Fibroblast of the aortic adventitia (primary cell): ENCODE measurements at regions not wholly inside any gene's neighbourhood (a gene's known extent, or its start where the extent isn't known, plus 50 kb on each side); places are given as distances from the start of the nearest gene placed in this dataset.

ENCODE experiments used
- DNase-seq: peaks from one replicate; pipeline ENCODE4 v3.0.0-alpha.2; 2010; ENCODE audit warnings: low read depth
- H3K4me3 ChIP-seq: 2 replicates; pipeline ENCODE4 v1.5.1; 2011; ENCODE audit warnings: low read depth, mild to moderate bottlenecking, control low read depth, low read length, moderate library complexity
- TF ChIP-seq, protein P1 (sequence below): IDR thresholded peaks from 2 replicates; pipeline ENCODE4 v1.5.1; 2011; ENCODE audit warnings: mild to moderate bottlenecking, low read length, control low read depth, inconsistent platforms; ENCODE audit not compliant: insufficient read depth

DNA sequence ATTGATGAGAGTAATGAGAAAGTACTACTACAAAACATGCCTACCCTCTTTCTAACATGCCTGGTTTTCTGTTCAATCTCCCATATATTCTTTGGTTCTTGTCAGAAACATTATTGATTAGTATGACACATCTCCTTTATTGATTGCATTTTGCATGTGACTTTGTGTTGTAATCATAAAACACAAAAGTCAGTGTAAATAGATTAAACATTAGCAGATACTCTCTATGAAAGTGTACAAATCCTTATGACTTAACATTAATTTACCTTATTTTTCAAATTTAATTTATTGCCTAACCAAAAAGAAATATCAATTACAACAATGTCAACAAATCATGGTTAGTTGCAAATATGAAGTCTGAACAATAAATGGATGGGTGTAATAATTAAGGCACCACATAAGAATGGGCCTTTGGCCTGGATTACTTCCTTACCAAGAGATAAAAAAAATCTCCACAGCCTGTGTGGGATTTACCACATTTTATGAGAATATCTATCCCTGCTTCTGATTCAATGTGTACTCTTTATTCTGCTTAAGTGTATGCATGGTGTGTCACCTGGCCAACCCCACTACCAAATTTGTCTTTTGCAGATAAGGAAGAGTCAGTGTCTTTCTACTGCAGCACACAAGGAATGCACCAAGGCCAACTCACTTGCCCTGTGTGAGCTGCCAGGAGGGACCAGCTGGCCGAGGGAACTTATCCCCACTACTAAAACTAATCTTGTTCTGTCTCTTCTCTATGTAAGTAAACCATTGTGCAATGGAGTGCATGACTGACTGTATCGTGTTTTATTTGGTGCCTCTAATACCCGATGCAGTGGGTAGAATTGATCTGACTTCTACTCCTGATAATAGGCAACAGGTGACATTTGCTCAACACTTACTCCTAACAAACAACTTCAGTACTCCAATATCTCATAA is 1001.9 kb upstream of the CDH10 start:
- TF ChIP-seq, protein P1, sequence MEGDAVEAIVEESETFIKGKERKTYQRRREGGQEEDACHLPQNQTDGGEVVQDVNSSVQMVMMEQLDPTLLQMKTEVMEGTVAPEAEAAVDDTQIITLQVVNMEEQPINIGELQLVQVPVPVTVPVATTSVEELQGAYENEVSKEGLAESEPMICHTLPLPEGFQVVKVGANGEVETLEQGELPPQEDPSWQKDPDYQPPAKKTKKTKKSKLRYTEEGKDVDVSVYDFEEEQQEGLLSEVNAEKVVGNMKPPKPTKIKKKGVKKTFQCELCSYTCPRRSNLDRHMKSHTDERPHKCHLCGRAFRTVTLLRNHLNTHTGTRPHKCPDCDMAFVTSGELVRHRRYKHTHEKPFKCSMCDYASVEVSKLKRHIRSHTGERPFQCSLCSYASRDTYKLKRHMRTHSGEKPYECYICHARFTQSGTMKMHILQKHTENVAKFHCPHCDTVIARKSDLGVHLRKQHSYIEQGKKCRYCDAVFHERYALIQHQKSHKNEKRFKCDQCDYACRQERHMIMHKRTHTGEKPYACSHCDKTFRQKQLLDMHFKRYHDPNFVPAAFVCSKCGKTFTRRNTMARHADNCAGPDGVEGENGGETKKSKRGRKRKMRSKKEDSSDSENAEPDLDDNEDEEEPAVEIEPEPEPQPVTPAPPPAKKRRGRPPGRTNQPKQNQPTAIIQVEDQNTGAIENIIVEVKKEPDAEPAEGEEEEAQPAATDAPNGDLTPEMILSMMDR = no peak
- DNase-seq = no peak
- no peak overlapping the region for H3K4me3 ChIP-seq

DNA sequence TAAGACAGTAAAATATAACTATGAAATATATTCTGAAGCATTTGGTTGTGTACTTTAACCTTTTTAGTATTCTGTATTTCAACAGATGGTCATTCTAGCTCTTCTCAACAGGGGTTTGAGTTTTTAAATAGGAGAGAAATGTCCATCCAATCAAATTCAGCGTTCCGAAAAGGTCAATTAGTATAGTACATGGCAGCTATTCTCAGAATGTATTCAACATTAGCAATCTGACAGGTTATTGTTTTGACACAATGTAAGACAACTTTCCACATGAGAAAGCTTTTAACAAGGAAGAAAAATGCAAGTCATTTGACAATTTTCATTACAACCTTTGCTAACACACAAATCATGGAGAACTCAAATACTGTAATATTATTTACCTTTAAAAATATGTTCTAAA is 996.3 kb upstream of the CDH10 start:
- no peak for DNase-seq
- H3K4me3 ChIP-seq = no peak overlapping the region
- TF ChIP-seq, protein P1 = no peak

DNA sequence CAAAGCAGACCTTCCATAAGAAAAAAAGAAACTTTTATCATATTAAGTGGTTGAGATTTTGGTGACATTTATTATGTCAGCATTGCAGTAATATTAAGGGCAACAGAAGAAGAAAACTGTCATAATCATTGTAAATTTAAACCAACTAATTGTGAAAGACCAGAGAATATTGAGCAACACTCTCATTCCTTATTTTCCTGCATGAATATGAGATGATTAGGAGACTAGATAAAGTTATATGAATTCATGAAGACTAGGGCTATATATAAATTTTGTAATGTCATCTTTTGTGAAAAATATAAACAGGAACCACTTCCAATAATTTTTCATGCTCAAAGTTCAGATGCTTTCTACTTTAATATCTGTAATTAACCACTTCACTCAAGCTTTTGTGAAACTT is 974.5 kb upstream of the CDH10 start:
- DNase-seq = no peak
- TF ChIP-seq, protein P1 = no peak
- H3K4me3 ChIP-seq = no peak overlapping the region

DNA sequence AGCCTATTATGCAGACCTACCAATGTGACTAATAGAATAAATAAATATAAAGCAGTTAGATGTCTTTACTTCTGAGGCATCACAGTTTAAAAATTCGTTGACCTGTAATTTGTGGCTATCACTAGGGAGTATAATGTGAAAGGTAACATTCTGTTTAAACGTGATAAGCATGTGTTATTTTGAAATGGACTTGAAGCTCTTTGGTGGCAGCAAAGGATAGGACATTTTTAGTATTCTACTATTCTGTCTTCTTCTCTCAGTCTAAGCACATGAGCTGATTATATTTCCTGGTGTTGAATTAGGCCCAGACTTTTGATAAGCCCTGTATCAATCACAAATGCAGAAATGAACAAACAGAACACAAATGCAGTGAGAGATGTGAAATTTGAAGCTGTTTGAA is 974.0 kb upstream of the CDH10 start:
- DNase-seq = no peak
- TF ChIP-seq, protein P1 = no peak
- no peak overlapping the region for H3K4me3 ChIP-seq

DNA sequence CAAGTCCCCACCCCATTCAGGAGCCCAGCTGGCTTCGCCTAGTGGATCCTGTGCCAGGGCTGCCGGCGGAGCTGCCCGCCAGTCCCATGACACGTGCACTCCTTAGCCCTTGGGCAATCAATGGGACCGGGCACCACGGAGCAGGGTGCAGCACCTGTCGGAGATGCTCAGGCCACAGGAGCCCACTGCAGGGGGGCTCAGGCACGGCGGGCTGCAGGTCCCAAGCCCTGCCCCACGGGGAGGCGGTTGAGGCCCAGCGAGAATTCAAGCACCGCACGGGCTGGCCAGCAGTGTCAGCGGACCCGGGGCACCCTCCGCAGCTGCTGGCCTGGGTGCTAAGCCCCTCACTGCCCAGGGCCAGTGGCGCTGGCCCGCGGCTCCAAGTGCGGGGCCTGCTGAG is 969.7 kb upstream of the CDH10 start:
- TF ChIP-seq, protein P1 = no peak
- no peak for DNase-seq
- no peak overlapping the region for H3K4me3 ChIP-seq

DNA sequence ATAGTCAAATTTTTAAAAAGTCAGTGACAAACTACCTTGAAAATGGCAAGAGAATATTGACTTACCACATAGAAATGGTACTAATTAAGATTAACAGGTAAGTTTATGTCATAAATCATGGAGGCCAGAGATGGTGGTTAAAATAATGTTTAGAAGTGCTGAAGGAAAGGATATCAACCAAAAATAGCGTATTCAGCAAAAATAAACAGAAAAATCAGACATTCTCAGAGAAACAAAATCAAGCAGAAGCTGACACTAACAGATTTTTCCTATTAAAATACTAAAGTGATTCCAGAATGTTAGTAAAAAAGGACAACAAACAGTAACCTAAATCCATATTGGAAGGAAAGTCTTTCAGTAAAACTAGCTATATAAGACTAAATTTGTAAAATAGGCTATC is 959.9 kb upstream of the CDH10 start:
- TF ChIP-seq, protein P1 = no peak

DNA sequence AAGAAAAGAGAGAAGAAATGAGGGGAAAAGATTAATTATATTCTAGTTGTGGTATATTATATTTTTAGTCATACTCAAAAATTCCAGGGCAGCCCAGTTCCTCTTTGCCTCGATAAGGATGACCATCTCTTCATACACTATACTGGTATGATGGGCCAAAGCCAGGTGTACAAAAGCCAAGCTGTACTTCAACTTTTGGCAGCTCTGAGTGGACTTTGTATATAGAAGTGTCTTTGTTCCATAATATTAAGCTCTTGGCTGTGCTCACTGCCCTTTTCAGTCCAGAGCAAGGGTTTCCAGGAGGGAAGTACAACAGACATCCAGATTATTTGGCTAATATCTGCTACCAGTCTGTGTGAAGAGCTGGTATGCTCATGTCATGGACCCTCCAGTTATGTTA is 934.3 kb upstream of the CDH10 start:
- TF ChIP-seq, protein P1 = no peak
- DNase-seq = no peak
- H3K4me3 ChIP-seq = no peak overlapping the region

More for the DNA sequence above, 959.9 kb upstream of the CDH10 start:
- no peak for DNase-seq
- H3K4me3 ChIP-seq = no peak overlapping the region
